Ascending aorta (tissue), 2 donors: ENCODE measurements at regions not wholly inside any gene's neighbourhood (a gene's known extent, or its start where the extent isn't known, plus 50 kb on each side); places are given as distances from the start of the nearest gene placed in this dataset.

Source experiments
- DNase-seq, 2 donors: peaks; one replicate each; pipeline ENCODE4 v3.0.0-alpha.2; 2019; ENCODE audit warnings: low spot score in 2 of 2
- H3K27ac ChIP-seq, 2 donors: fragments of 200-600 bp; sonication (generic); one replicate each; pipeline ENCODE4 v1.5.1; 2016 to 2017; ENCODE audit warnings: mild to moderate bottlenecking in 1 of 2
- H3K27me3 ChIP-seq: fragments of 200-600 bp; sonication (generic); one replicate; pipeline ENCODE4 v1.5.1; 2017
- H3K36me3 ChIP-seq, 2 donors: fragments of 200-600 bp; sonication (generic); one replicate each; pipeline ENCODE4 v1.5.1; 2016
- H3K4me1 ChIP-seq, 2 donors: fragments of 200-600 bp; sonication (generic); one replicate each; pipeline ENCODE4 v1.5.1; 2016 to 2017; ENCODE audit warnings: mild to moderate bottlenecking in 1 of 2
- H3K4me3 ChIP-seq, 2 donors: fragments of 200-600 bp; sonication (generic); one replicate each; pipeline ENCODE4 v1.5.1; 2016 to 2017; ENCODE audit warnings: mild to moderate bottlenecking in 1 of 2
- H3K9me3 ChIP-seq, 2 donors: fragments of 200-600 bp; sonication (generic); one replicate each; pipeline ENCODE4 v1.5.1; 2016
- CTCF ChIP-seq, 3 experiments: fragments of 200-600 bp in 2 of 3; fragments of 450-650 bp in 1 of 3; sonication (generic) in 2 of 3; IDR thresholded peaks; one replicate each; pipeline ENCODE4 v1.5.1; 2016 to 2019; ENCODE audit warnings: antibody characterized with exemption in 3 of 3, mild to moderate bottlenecking in 1 of 3, moderate library complexity in 1 of 3
- intact Hi-C: fragments of 100-400 bp; cut with DNase I; formaldehyde crosslinking; loops from one replicate; pipeline ENCODE4 v1.15.1; 2023

GRCh38 chr2:177108890-177109289 is 103.7 kb upstream of the HNRNPA3 start:
- Histone ChIP-seq H3K9me3 (no peaks in the 10 kb centered on the region), H3K27me3 (no peaks in the 10 kb centered on the region), H3K4me3 (no peak overlapping the region), H3K27ac (no peak overlapping the region), H3K4me1 (no peaks in the 10 kb centered on the region), H3K36me3 (no peaks in the 10 kb centered on the region)
- no peak for TF ChIP-seq CTCF (IDR thresholded peaks at IDR 0.05)
- intact Hi-C loops: no loop called here
- DNase-seq: no peak

GRCh38 chr2:177114712-177115111 is 97.9 kb upstream of the HNRNPA3 start:
- Histone ChIP-seq H3K9me3 (no peaks in the 10 kb centered on the region), H3K27ac (no peak overlapping the region), H3K4me1 (no peaks in the 10 kb centered on the region), H3K36me3 (no peaks in the 10 kb centered on the region), H3K4me3 (no peak overlapping the region), H3K27me3 (no peaks in the 10 kb centered on the region)
- no peak for DNase-seq
- TF ChIP-seq CTCF (IDR thresholded peaks at IDR 0.05): no peak
- intact Hi-C loops: no loop called here

GRCh38 chr2:177117755-177118154 is 94.8 kb upstream of the HNRNPA3 start:
- DNase-seq: no peak
- TF ChIP-seq CTCF (IDR thresholded peaks at IDR 0.05): no peak
- intact Hi-C loops: no loop called here

GRCh38 chr2:177118636-177119035 is 94.0 kb upstream of the HNRNPA3 start:
- Histone ChIP-seq H3K9me3 (no peaks in the 10 kb centered on the region), H3K27ac (no peak overlapping the region), H3K36me3 (no peaks in the 10 kb centered on the region), H3K4me1 (no peaks in the 10 kb centered on the region), H3K4me3 (no peak overlapping the region), H3K27me3 (no peaks in the 10 kb centered on the region)
- no peak for TF ChIP-seq CTCF (IDR thresholded peaks at IDR 0.05)
- no peak for DNase-seq
- intact Hi-C loops: no loop called here

More at GRCh38 chr2:177117755-177118154, 94.8 kb upstream of the HNRNPA3 start:
- Histone ChIP-seq H3K36me3 (no peaks in the 10 kb centered on the region), H3K4me1 (no peaks in the 10 kb centered on the region), H3K27me3 (no peaks in the 10 kb centered on the region), H3K4me3 (no peak overlapping the region), H3K27ac (no peak overlapping the region), H3K9me3 (no peaks in the 10 kb centered on the region)

GRCh38 chr2:177119099-177119498 is 93.5 kb upstream of the HNRNPA3 start:
- H3K36me3 ChIP-seq: no peaks in the 10 kb centered on the region
- H3K27me3 ChIP-seq: no peaks in the 10 kb centered on the region
- no peak for TF ChIP-seq CTCF (IDR thresholded peaks at IDR 0.05)
- no peak overlapping the region for H3K4me3 ChIP-seq
- no peaks in the 10 kb centered on the region for H3K4me1 ChIP-seq
- H3K9me3 ChIP-seq: no peaks in the 10 kb centered on the region
- DNase-seq: no peak
- H3K27ac ChIP-seq: no peak overlapping the region
- intact Hi-C loops: no loop called here

- TF ChIP-seq CTCF (IDR thresholded peaks at IDR 0.05): no peak
Observed at GRCh38 chr2:177123048-177123447, 89.5 kb upstream of the HNRNPA3 start.

More at GRCh38 chr2:177123048-177123447, 89.5 kb upstream of the HNRNPA3 start:
- Histone ChIP-seq H3K4me1 (no peaks in the 10 kb centered on the region), H3K4me3 (no peak overlapping the region), H3K36me3 (no peaks in the 10 kb centered on the region), H3K27me3 (no peaks in the 10 kb centered on the region), H3K27ac (no peak overlapping the region), H3K9me3 (no peaks in the 10 kb centered on the region)
- no peak for DNase-seq
- intact Hi-C loops: no loop called here
